ENCODE measurements at regions not wholly inside any gene's neighbourhood (a gene's known extent, or its start where the extent isn't known, plus 50 kb on each side); places are given as distances from the start of the nearest gene placed in this dataset.
"Not testable (repeated sequence)": the region's sequence is repeated elsewhere in the genome, so short reads cannot be mapped to it uniquely, and the experiment has no call there.

DNA sequence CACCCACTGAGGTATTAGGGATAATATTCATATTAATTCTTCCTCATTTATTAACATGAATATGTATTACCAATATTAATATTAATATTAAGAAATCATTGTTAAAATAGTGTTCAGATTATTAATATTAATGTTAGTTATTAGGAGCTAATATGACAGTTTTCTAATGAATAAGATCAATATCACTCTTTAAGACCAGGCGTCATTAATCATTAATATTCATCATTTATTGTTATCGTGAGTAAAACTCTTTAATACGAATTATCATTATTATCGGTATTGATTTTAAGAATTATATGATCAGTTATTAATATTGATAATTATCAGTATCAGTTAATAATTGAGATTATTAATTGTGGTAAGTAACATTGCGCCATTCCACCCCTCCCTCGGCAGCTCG, 101.0 kb upstream of the HMX1 start:
- DNase-seq (ENCODE audit: low spot score), result not testable (repeated sequence)

DNA sequence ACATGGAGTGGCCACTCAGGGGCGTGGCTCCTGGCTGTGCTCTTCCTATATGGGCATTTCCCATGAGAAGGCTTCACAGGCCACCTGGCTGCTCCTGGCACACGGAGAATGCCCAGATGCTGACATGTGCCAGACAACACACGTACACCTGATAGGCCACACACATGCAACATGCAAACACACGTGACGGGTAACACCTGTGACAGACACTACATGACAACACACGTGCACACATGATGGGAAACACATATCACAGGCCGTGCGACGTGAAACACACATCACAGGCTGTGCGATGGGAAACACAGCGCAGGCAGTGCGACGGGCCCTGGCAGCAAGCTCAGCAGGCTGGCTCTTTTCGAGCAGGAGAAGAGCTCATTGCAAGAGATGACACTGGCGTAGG, 94.3 kb upstream of the HMX1 start:
- not testable (repeated sequence) for DNase-seq (ENCODE audit: low spot score)

DNA sequence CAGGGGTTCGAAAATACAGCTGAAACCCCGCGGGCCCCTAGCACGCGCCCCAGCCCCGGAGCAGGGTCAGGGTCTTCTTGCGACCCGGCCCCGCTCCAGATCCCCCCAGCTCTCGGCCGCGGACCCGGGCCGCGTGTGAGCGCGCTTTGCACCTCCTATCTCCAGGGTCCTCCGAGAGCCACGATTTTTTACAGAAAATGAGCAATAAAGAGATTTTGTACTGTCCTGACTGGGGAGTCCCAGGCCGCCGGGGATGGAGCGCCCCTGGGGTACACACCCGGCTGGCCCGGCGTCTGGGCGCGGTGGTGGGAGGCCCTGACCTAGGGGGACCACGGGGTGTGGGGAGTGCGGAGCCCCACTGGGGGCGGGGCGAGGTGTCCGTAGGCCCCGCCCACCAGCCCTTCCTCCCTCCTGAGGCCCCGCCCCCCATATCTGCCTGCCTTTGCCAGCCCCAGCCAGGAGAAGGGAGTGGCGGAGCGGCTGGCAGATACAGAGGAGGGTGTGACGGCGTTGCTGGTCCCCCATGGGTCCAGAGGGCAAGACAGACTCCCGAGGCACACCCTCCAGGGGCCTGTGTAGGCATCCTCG, 92.7 kb upstream of the HMX1 start:
- not testable (repeated sequence) for DNase-seq (ENCODE audit: low spot score)

DNA sequence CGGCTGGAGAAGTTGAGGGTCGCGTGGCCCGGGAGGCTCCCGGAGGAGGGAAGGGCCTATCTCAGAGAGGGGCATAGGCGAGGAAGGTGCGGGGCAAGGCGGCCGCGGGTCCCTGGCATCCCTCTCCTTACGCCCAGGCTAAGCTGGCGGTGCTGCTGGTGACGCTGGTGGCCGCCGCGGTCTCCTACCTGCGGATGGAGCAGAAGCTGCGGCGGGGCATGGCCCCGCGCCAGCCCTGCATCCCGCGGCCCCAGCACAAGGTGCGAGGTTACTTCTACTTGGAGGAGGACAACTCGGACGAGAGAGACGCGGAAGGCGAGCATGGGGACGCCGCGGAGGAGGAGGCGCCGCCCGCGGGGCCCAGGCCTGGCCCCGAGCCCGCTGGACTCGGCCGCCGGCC, 91.9 kb upstream of the HMX1 start:
- DNase-seq (ENCODE audit: low spot score), result not testable (repeated sequence)

DNA sequence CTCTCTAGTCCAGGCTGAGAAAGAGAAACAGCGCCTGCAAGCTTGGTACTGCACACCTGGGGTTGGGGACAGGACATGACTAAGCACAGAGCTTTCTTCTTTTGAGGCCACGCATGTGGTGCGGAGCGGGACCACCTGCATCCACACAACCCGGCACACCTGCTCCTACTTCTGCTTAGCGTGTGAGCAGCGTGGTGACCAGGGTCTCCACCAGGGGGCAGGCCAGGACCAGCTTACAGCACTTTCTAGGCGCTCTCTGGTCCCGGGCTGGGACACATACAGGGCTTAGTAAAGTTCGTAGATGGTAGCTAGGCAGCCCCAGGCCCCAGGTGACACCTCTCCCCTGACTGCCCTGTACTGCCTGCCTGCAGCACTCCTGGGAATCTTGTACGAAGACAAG, 89.7 kb upstream of the HMX1 start:
- not testable (repeated sequence) for DNase-seq (ENCODE audit: low spot score)

DNA sequence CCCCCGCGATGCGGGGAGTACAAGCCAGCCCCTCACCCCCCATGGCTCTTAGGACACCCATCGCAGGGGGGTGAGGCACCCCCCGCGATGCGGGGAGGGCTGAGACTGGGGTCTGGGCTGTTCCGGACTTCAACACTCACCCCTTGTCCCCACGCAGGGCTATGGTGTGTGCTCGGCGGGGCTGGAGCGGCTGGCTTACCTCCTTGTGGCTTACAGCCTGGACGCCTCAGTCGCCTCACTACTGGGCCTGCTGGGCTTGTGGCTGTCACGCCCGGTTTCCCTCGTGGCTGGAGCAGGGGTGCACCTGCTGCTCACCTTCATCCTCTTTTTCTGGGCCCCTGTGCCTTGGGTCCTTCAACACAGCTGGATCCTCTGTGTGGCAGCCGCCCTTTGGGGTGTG, 87.8 kb upstream of the HMX1 start:
- not testable (repeated sequence) for DNase-seq (ENCODE audit: low spot score)

DNA sequence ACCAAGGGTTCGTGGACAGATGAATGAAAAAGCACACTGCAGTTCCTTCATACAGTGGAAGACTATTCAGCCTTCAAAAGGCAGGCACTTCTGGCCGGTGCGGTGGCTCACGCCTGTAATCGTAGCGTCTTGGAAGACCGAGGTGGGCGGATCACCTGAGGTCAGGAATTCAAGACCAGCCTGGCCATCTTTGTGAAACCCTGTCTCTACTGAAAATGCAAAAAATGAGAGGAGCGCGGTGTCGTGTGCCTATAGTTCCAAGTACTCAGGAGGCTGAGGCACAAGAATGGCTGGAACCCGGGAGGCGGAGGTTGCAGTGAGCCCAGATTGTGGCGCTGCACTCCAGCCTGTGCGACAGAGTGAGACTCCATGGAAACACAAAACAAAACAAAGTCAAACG, 82.4 kb upstream of the HMX1 start:
- not testable (repeated sequence) for DNase-seq (ENCODE audit: low spot score)

DNA sequence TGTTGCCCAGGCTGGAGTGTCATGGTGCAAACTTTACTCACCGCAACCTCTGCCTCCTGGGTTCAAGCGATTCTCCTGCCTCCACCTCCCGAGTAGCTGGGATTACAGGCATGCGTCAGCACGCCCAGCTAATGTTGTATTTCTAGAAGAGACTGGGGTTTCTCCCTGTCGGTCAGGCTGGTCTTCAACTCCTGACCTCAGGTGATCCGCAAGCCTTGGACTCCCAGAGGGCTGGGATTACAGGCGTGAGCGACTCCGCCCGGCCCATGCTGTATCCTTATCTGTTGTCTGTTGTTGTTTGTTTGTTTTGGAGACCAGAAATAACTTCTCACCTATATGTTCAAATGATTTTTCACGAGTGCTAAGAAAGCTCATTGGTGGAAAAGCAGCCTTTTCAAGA, 81.2 kb upstream of the HMX1 start:
- not testable (repeated sequence) for DNase-seq (ENCODE audit: low spot score)

DNA sequence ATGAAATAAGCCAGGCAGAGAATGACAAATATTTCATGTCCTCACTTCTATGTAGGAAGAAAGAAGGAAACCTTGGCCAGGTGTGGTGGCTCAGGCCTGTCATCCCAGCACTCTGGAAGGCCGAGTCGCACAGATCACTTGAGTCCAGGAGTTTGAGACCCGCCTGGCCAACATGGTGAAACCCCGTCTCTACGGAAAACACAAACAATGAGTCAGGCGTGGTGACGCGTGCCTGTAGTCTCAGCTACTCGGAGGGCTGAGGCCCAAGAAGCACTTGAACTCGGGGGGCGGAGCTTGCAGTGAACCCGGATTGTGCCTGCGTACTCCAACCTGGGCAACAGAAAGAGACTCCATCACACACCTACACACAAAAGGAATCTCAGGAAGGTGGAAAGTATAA, 80.5 kb upstream of the HMX1 start:
- not testable (repeated sequence) for DNase-seq (ENCODE audit: low spot score)

DNA sequence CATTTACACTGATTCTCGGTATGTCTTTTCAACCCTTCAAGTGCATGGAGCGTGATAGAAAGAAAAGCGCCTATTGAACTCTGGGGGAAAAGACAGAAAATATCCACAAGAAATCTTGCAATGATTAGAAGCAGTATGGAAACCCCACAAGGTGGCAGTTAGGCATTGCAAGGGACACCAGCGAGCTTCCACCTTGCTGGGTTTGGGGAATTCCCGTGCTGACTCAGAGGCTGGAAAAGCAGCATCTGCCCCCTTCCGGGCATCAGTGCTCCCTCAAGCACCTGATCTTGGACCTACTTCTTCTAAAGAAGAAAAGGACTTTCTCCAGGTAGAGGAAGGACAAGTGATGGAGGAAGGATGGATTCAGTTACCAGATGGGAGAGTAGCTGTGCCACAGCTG, 73.9 kb upstream of the HMX1 start:
- not testable (repeated sequence) for DNase-seq (ENCODE audit: low spot score)

DNA sequence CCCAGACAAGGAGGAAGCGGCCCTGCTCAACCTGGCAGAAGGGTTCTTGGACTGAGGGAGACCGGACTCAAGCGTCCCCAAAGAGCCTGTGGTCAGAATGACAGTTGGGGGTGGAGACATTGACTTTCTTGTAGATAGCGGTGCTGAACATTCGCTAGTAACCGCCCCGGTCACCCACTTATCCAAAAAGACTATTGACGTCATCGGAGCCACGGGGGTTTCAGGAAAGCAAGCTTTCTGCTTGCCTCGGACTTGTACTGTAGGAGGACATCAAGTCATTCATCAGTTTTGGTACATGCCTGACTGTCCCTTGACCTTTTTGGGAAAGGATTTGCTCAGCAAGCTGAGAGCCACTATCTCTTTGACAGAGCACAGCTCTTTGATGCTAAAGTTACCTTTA, 71.7 kb upstream of the HMX1 start:
- not testable (repeated sequence) for DNase-seq (ENCODE audit: low spot score)

DNA sequence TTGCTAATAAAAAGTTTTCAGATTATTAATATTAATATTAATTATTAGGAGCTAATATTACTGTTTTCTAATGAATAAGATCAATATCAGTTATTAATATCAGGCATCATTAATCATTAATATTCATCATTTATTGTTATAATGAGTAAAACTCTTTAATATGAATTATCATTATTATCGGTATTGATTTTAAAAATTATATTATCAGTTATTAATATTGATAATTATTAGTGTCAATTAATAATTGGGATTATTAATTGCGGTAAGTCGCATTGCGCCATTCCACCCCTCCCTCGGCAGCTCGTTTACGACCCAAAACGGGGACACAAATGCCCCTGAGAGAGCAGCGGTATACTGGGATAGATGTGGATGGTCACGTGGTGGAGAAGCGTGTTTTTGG, 70.4 kb upstream of the HMX1 start:
- DNase-seq (ENCODE audit: low spot score), result not testable (repeated sequence)

DNA sequence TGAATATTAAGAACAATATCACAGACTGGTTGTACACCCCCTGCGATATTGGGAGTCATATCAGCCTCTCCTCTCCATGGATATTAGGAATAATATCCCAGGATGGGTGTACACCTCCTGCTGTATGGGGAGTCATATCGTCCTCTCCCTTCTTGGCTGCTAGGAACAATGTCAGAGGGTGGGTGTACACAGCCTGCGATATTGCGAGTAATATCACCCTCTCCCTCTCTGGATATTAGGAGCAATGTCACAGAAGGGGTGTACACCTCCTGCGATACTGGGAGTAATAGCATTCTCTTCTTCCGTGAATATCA, 69.8 kb upstream of the HMX1 start:
- DNase-seq (ENCODE audit: low spot score), result not testable (repeated sequence)

DNA sequence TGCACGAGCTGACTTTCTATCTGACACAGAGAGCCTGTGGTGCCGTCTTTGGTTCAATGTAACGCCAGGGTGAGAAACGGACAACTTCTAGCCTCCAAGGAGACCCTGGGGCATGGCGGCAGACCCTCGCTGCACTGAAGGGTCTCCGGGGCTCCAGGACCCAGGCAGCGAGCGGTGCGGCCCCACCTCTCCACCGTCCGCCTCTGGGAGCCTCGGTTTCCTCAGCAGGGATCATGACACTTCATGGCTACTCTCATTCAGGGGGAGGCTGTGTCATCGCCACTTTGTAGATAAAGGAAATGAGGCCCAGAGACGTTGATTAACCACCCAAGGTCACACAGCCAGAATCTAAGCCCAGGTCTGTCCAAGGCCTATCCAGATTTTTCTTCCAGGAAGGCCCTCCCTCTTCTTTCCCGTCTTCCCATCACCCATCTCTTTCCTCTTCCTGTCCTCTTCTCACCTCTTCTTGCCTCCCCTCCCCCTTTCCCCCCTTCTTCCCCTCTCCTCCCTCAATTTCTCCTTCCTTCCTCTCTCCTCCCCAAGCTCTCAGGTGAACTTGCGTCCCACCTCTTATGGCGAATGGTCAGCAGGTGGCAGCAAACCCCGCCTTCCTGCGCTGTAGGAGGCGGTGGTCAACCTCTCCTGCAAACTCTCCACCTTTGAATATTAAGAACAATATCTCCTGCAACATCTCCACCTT, 69.3 kb upstream of the HMX1 start:
- no peak for DNase-seq (ENCODE audit: low spot score)

DNA sequence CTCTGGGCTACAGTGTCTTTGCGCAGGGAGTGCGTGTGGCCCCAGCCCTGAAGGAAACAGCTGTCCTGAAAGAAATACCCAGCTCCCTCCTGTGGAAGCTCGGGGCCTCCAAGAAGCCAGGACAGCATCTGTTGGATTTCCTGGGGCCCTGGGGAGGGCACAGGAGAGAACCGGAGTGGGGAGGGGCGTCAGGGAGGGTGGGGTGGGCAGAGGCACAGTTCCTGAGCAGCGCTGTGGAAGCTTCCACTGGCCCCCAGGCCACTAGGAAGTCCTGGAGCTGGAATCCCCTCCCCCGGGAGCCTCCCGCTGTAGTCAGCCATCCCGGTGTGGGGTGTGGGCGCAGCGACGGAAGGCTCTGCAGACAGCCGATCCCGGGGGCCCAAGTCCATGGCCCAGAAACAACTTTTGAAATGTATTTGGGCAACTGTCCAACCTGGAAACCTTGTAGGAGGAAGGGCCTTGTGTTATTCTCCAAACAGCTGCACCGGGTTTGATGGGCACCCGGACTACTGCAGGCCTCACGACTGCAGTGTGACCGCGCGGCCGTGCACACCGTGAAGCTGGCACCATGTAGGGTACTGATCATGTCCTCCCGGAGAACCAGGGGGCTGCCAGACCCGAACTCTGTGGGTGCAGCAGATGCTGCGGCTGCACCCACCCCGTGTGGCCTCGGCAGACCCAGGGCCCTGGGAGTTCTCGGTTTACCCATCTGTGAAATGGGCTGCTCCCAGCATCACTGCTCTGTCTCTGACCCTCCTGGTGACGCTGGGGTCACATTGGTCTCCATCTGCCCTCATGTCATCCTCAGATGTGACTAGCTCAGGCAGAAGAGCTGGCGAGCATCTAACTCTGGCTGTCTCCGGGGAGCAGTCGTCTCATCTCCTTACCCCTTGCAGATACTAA, 68.5 kb upstream of the HMX1 start:
- peak; percentile 2 for DNase-seq (ENCODE audit: low spot score)

DNA sequence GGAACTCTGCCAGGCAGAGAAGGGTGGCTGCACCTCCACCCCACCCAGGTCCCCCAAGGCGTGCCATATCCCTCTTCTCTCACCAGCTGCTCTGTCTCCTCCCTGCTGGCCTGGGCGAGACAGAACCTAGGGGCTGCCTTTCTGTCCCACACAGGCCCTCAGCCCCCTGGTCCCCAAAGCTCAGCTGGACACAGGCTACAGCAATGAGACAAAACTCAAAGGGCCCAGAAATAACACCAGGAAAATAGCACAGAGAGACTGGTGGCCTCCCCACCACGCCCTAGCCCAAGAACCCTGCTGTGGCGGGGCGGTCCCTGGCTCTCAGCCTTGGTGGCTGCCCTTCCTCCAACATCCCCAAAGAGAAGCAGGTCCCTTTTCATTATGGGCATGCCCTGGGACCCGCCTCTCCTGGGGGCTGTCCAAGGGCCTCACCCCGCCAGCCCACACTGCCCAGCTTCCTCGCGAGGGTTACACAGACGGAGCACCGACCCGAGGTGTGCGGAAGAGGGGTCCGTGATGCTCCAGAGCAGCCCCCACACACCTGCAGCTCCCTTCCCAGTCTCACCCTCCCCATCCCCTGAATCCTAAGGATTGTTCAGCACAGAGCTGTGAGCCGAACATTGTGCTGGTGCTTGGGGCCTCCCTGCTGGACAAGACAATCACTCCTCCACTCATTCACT, 67.7 kb upstream of the HMX1 start:
- DNase-seq (ENCODE audit: low spot score), result no peak

DNA sequence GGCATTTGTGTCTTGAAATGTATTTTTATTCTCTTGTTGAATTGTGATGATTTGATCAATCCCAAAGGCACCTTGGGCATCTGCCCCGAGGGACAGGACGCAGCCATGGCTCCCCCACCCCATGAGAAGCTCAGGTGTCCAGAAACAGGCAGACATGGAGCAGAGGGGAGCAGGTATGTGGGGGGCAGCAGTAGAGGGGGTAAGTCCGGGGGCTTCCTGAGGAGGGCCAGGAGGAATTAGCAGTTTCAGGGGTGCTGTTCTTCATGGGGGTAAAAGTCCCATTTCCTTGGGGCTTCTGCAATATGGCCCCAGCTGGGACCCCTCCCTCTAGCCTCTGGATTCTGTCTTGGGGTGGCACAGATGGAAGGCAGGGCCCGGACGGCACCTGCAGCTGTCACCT, 67.0 kb upstream of the HMX1 start:
- DNase-seq (ENCODE audit: low spot score), result no peak

DNA sequence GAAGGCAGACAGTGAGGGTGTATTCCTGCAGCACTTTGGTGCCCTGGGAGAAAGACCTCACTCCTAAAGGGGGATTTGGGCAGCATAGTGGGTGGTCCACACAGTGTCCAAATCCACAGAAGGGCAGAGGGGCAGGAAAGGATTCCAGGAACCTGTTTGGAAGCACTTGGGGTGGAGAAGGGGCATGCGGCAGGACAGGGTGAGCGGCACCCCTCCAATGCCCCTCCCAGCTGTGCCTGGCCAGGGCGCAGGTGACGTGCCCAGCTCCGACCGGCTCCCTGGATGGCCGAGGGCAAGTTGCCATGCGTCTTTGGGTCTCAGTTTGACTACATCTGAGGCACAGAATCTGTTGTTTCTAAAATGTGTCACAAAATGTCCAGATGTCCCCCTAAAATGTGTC, 66.5 kb upstream of the HMX1 start:
- DNase-seq (ENCODE audit: low spot score), result no peak

DNA sequence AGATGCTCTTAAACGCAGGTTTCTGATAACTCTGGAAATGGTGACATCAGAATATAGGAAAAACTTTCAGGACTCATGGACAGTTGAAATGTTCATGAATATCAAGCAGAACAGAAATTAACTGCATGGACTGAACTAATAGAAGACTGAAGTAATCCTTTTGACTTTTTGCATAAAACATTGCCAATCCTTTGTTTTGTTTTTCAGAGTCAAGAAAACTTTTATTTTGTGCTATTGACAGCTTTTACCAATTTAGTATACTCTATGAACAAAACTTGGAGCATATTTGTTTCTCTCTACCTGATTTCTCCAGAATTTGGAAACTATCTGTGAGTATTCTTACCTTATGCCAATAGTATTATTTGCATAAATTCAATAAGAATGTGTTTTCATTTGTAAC, 61.2 kb upstream of the HMX1 start:
- no peak for DNase-seq (ENCODE audit: low spot score)

DNA sequence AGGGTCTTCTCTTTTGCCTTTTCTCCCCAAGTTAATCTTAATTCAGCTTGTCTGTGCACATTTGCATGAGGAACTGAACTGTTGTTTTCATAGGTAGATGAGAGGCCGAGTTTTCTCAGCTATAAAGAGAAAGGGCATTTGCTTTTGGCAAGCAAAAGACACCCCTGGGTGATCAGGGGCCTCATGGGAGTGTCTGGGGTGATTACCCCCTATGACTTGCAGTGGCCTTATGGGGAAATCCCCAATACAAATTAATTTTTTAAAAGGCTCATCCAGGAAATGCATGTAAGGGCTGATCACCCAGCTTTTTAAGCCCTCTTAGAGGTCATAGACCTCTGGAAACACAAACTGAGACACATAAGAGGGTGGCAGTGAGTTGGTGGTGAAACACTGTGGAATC, 56.4 kb upstream of the HMX1 start:
- DNase-seq (ENCODE audit: low spot score), result no peak

DNA sequence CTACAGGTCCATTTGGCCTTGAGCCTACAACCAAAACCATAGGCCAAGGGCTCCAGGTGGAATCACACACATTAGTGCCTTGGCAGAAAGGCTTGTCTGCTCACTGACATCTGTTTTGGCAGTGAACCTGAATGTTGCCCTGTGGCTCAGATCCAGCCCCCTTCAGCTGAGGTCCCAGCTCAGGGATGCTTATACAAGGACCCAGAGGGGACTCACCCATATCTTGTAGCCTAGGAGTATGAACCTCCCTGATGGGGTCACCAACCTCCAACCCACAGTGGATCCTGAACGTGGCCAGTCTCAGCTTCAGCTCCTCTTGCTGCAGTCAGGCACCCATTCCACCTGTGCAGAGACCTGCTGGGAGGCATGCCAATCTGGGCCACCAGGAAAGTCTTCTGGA, 50.8 kb upstream of the HMX1 start:
- no peak for DNase-seq (ENCODE audit: low spot score)

DNA sequence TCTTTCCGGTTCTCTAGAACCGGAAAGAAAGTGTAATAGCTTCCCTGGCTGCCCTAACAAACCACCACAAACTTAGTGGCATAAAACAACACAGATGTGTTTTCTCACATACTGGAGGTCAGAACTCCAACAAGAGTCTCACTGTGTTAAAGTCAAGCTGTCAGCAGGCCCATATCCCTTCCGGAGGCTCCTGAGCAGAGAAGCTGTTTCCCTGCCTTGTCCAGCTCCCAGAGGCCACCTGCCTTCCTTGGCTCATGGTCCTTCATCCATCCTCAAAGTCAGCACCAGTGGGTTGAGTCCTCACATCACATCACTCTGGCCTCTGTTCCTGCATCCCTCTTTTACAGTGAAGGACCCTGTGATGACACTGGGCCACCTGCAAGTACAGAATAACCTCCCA, 49.8 kb upstream of the HMX1 start:
- no peak for DNase-seq (ENCODE audit: low spot score)
